Erythroblast (primary cell): ENCODE measurements at regions not wholly inside any gene's neighbourhood (a gene's known extent, or its start where the extent isn't known, plus 50 kb on each side); places are given as distances from the start of the nearest gene placed in this dataset.

ENCODE experiments used
- GATA1 ChIP-seq: IDR thresholded peaks from 2 replicates; pipeline ENCODE4 v1.6.1; 2011; ENCODE audit warnings: low read depth, mild to moderate bottlenecking, control low read depth, low read length, moderate library complexity
- POLR2A ChIP-seq: IDR thresholded peaks from 2 replicates; pipeline ENCODE4 v1.6.1; 2011; ENCODE audit warnings: mild to moderate bottlenecking, low read length

DNA sequence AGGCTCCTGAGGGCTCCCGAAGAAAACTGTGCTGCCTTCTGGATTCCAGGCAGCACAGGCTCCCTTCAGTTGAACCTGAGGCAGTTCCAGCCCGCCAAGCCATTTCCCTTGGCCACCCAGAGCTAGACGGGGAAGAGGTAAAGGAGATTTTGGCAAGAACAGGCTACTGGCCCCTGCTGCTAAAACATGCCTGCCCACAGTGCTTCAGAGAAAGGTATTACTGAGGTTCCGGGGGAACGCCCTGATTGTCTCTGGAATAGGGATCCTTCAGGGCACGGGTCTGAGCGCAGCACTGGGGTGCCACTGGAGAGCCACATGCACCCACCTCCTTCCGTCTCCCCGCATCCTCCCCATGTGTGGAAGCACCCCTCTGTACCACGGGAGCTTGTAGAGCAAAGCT lies 247.4 kb downstream of the BAMBI start:
- TF ChIP-seq POLR2A = no peak
- TF ChIP-seq GATA1 = no peak
